HG03280 (cell line): ENCODE measurements at regions not wholly inside any gene's neighbourhood (a gene's known extent, or its start where the extent isn't known, plus 50 kb on each side); places are given as distances from the start of the nearest gene placed in this dataset.
"Not testable (repeated sequence)": the region's sequence is repeated elsewhere in the genome, so short reads cannot be mapped to it uniquely, and the experiment has no call there.

ENCODE experiments used
- ATAC-seq: cut with Tn5 transposase; IDR thresholded peaks from one replicate; pipeline ENCODE4 v1.9.1; 2021; ENCODE audit warnings: mild to moderate bottlenecking, moderate library complexity; ENCODE audit not compliant: unreplicated experiment

DNA sequence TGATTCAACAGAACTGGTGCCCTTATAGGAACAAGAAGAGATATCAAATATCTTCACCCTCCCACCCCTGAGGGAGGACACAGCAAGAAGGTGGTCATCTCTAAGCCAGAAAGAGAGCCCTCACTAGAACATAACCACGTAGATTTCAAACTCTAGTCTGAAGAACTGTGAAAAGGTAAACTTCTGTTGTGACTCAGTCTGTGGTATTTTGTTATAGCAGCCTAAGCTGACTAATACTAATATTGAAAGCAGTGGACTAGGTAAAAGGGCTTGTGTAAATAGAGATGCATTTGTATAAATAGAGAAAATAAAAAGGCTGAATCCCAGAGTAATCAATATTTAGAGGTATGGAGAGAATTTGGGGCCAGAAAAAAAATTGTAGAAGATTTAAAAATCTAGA, 157.6 kb upstream of the CCNH start:
- no peak for ATAC-seq

DNA sequence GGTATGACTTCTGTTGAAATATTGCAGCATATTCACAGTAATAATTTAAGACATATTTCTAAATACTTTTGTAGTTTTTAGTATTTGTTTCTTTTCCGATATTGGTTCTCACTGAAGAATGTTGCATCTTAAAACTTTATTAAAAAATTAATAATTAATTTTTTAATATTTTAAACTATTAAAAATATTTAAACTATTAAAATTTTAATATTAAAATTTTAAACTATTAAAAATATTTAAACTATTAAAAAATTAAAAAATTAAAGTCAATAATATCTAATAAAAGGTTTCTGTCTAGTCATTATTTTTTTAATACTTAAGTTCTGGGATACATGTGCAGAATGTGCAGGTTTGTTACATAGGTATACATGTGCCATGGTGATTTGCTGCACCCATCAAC, 149.3 kb upstream of the CCNH start:
- no peak for ATAC-seq

DNA sequence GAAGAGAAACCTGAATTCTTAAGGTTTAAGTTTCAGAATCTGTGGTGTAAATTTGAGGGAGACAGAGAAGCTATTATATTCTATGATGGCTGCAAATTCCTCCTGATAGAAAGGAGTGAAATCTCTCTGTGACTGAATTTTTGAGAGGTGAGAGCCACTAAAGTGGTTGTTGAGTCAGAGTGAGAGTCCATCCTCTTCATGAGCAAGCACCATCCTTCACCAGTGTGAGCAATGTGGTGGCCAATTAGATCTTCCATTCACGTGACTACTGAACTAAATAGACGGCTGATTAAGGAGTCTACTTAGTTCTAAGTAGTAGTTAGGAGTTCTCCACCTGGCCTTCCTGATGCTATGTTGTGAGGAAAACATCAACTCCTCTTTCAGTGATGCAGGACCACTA, 147.8 kb upstream of the CCNH start:
- ATAC-seq, result no peak

DNA sequence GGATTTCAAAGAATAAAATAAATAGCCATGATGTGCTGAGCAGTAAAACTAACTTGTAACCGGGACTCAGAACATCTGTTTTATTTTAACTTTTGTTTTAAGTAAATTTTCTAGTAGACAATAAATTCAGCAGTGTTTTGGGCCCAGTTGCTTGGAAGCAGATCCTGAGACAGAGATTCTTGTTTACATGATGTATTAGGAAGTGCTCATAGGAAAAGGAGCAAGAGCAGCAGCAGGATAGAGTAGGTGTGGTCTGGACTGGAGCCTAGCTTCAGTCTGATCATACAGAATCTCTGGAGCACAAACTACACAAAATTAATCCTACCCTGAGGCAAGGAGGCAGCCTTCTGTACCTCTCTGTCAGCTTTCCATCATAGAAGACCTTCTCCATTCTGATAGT, 139.2 kb upstream of the CCNH start:
- ATAC-seq, result no peak

DNA sequence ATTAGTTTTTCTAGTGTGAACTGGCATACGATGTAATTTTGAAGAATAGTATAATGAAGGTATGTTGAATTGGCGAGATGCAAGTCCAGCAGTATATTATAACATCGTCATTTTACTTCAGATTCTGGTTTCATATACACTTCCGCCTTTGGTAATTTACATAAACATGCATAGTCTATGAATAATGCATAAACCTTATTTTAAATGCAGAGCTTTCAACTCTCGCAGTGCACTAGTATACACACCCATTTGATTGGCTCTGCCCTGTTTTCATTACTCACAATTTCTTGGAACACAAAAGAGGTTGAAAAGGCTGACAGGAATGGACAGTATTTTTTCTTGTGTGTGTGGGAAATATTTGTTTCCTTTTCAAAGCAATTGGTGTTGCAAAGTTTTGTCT, 128.9 kb upstream of the CCNH start:
- ATAC-seq, result no peak

DNA sequence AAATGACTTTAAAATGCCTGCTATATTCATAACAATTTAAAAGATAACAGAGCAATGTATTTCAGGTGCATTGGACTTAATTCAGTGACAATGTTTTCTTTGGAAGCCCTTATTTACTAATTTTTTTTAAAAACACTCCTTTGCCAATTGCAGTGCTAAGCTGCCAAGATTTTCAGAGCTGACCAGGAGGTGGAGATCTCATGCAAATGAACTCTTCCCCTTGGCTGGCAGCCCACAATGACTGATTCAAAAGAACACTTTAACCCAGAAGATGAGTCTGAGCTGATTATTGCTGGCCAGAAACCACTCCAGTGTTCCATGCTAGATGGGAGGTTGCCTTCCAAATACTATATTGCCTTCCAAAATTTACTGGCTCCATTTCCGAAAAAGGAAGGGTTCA, 128.3 kb upstream of the CCNH start:
- no peak for ATAC-seq

DNA sequence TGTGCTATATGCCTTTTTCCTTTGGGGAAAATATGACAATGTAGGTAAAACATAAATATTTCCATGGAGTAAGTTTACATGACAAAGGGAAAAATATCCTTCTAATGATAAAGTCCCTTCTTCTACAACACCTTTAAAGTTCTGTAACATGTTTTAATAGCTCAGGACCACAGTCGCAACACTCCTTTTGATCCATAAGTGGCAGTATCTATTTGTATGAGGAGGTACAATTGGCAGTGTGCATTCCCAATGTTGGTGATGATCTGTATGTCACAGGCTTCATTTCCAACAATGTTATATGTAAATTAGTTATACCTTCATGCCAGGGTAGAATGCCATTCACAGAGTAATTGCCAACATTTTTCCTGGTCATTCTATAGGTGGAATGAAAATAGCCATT, 127.1 kb upstream of the CCNH start:
- no peak for ATAC-seq

DNA sequence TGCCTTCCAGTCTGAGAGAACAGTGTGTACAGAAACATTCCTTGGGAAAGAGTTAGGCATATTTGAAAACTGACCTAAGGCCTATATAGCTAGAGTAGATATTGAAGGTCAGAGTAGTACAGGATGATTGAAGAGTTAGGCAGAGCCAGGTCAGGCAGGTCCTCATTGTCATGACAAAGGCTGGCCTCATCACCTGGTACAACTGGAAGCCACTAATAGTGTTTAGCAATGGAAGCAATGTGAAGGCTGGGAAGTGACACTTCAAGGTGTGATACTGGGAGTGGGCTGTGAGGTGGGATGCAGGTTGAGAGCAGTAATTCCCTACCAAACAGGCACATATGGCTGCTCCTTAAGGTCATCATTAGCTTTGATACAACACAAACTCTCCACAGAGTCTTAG, 123.6 kb upstream of the CCNH start:
- ATAC-seq, result no peak

DNA sequence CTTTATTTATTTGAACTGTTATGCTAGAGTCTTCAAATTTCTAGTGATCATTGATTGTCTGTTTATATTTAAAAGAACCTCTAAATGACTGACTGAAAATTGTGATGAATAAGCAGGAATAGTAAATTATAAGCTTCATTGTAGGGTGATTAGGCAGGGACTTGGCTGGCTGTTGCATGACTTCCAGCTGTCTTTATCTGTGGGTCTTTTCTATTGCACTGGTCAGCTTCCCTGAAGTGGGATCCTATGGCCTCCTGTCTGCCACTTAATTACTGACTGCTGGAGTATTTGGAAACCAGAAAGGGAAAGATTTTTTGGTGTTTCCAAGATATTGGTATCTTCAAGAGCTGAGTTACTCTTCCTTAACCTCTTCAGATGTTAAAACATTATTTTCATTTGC, 123.0 kb upstream of the CCNH start:
- no peak for ATAC-seq

DNA sequence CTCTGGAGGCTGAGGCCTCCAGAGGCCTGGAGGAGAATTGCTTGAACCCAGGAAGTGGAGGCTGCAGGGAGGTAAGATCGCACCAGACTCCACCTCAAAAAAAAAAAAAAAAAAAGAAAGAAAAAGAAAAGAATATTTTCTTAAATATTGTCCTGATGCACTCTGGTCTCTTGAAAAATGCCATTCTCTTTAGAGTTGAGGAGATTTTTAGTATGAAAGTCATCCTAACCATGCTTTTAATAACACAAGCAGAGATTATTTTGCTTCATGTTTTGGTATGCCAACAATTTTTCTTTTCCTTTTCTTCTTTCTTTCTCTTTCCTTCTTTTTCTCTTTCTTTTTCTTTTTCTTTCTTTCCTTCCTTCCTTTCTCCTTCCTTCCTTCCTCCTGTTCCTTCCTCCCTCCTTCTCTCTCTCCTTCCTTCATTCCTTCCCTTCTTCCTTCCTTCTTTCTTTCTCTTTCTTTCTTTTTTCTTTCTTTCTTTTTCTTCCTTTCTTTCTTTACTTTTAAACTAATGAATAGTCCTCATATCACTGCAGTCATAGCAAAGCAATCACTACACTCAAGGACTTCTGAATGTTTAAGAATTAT, 116.9 kb upstream of the CCNH start:
- ATAC-seq, result no peak

DNA sequence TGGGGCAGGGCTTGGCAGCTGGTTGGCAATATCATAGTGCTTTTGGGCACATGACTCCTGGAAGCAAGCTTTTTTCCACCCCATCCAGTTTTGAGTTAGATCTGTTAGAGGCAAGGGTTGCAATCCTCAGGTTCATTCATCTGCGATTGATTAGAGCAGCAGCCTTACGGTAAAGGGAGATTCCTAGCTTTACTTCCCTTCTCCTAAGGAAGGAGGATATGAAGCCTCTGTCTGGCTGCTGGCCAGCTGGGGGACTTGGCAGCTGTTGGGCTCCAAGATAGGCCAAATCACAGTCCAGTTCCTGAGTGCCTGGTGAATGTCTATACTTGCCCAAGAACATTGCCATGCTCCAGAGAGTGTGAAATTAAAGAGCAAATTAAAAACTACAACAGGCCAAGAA, 113.4 kb upstream of the CCNH start:
- no peak for ATAC-seq

DNA sequence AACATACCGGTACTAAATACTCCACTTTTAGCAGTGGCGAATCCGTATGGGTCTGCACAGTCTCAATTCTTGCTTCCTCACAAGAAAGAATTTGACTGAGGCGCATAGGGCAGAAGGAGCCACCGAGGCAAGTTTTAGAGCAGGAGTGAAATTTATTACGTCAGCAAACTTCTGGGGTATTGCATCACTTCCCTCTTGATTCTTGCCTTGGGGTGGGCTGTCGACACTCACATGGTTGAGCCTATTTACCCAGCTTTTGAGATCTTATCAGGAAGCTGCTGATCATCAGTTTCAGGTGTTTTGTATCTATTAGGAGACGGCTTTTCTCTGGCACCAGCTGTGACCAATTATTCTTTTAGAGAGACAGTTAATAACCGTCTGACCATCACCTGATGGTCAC, 111.5 kb upstream of the CCNH start:
- no peak for ATAC-seq

DNA sequence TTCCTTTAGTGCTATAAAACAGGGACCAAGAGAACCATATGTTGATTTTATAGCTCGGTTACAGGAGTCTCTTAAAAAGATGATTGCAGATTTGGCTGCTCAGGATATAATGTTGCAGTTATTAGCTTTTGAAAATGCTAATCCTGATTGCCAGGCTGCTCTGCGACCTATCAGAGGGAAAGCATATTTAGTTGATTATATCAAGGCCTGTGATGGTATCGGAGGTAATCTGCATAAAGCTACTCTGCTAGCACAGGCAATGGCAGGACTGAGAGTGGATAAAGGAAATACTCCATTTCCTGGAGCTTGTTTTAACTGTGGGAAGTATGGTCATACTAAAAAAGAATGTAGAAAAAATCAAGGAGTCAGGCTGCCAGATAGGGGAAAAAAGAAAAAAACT, 99.0 kb upstream of the CCNH start:
- ATAC-seq, result not testable (repeated sequence)

DNA sequence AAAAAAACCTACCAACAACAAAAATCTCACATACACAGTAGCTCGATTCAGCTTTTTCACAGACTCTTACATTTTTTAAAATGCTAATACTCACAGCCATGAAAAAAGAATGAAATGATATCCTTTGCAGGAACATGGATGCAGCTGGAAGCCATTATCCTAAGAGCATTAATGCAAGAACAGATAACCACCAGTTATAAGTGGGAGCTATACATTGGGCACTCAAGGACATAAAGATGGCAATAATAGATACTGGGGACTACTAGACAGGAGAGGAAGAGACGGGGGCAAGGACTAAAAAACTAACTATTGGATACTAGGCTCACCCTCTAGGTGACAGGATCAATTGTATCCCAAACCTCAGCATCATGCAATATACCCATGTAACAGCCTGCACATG, 90.3 kb upstream of the CCNH start:
- no peak for ATAC-seq

DNA sequence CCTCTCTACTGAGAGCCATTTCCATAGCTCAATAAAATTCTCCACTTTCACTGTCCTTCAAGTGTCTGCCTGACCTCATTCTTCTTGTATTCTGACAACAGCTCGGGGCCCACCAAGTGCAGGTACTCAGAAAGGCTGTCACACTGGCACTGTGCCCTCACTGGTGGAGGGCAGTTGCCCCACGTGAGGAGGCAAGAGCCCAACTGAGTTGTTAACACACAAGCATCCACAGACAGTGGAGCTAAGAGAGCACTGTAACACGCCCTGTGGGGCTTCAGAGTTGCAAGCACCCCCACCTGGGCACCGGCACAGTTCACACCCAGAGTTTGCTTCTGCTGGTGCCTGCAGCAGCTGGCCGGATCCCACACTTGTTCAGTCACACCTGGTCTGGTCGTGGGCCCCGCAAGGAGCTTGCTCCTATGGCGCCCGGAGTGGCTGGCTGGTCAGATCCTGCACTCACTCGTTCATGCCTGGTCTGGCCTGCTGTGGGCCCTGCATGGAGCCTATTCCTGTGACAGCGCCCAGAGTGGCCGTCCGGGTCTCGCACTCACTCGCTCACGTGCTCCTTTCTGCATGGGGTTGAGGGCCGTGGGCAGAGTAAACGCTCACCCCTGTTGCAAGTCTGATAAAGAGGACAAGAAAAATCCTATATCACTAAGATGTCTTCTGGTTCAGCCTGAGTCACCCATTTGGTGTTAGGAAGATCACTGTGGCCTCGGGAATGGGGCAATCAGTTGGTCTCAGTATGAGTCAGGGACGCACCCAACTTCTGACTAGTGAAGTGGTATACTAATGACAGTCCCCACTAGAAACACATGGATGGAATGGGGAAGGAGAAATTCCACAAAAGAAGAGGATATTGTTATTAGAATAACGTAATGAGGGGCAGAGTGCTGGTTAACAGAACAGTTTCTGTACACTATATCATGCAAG, 87.0 kb upstream of the CCNH start:
- no peak for ATAC-seq
